Sigmoid colon (tissue), 4 donors: ENCODE measurements at regions not wholly inside any gene's neighbourhood (a gene's known extent, or its start where the extent isn't known, plus 50 kb on each side); places are given as distances from the start of the nearest gene placed in this dataset.

Source experiments
- POLR2A ChIP-seq, 2 donors: fragments of 450-650 bp; IDR thresholded peaks; one replicate each; pipeline ENCODE4 v1.6.1; 2016; ENCODE audit warnings: antibody characterized with exemption in 2 of 2, mild to moderate bottlenecking in 2 of 2, moderate library complexity in 2 of 2
- POLR2AphosphoS5 ChIP-seq, 4 donors: sonication (generic); formaldehyde crosslinking; IDR thresholded peaks; one replicate each; pipeline ENCODE4 v1.6.1; 2017; ENCODE audit warnings: antibody characterized with exemption in 4 of 4
- TF ChIP-seq, protein P1 (sequence below), 4 experiments: fragments of 450-650 bp in 3 of 4; fragments of 200-600 bp in 1 of 4; IDR thresholded peaks; one replicate each; pipeline ENCODE4 v1.5.1; 2016 to 2019; ENCODE audit warnings: antibody characterized with exemption in 4 of 4, mild to moderate bottlenecking in 3 of 4, moderate library complexity in 2 of 4

DNA sequence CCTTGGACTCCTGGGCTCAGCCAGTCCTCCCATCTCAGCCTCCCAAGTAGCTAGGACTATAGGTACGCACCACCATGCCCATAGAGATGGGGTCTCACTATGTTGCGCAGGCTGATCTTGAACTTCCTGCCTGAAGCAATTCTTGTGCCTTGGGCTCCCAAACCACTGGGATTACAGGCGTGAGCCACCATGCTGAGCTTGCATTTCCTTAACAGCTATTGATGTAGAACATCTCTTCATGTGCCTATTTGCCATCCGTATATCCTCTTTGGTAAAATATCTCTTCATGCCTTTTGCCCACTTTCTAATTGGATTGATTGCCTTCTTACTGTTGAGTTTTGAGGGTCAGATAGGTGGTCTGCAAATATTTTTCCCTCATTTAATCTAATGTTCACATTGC is 208.9 kb upstream of the TLE3 start:
- TF ChIP-seq POLR2A (IDR thresholded peaks at IDR 0.05) (no peak), POLR2AphosphoS5 (IDR thresholded peaks at IDR 0.05) (no peak)
- TF ChIP-seq, protein P1, sequence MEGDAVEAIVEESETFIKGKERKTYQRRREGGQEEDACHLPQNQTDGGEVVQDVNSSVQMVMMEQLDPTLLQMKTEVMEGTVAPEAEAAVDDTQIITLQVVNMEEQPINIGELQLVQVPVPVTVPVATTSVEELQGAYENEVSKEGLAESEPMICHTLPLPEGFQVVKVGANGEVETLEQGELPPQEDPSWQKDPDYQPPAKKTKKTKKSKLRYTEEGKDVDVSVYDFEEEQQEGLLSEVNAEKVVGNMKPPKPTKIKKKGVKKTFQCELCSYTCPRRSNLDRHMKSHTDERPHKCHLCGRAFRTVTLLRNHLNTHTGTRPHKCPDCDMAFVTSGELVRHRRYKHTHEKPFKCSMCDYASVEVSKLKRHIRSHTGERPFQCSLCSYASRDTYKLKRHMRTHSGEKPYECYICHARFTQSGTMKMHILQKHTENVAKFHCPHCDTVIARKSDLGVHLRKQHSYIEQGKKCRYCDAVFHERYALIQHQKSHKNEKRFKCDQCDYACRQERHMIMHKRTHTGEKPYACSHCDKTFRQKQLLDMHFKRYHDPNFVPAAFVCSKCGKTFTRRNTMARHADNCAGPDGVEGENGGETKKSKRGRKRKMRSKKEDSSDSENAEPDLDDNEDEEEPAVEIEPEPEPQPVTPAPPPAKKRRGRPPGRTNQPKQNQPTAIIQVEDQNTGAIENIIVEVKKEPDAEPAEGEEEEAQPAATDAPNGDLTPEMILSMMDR (IDR thresholded peaks at IDR 0.05): no peak
